ENCODE measurements at regions not wholly inside any gene's neighbourhood (a gene's known extent, or its start where the extent isn't known, plus 50 kb on each side); places are given as distances from the start of the nearest gene placed in this dataset.

GRCh38 chr2:65527451-65528240 is 95.2 kb upstream of the SPRED2 start:
- no peaks in the 10 kb centered on the region for H4K20me1 ChIP-seq (ENCODE audit: insufficient read depth, low read length)
- H4K5ac ChIP-seq (ENCODE audit: low read depth, low read length), result no peak overlapping the region
- peaks cover 37% of the 10 kb centered on the region for H3K27me3 ChIP-seq (ENCODE audit: control insufficient read depth, insufficient read depth, low read length)
- in situ Hi-C loops (cut with MboI; ENCODE audit: low sequenced_read_pairs) (no loop called here), intact Hi-C loops (cut with micrococcal nuclease) (no loop called here), dilution Hi-C loops (cut with HindIII; ENCODE audit: low sequenced_read_pairs, unreplicated experiment) (no loop called here)
- H3K4me3 ChIP-seq (ENCODE audit: insufficient read depth, low read depth, low read length), result no peak overlapping the region
- 0 out of 2 replicates have a peak, but pooled peaks cover 2% of the 10 kb centered on the region for H3K9me3 ChIP-seq (ENCODE audit: control insufficient read depth, insufficient read depth, low read length)
- TF ChIP-seq CEBPB (IDR thresholded peaks at IDR 0.05; ENCODE audit: low read depth, low read length) (no peak), BHLHE40 (IDR thresholded peaks at IDR 0.05; ENCODE audit: low read depth, low read length) (no peak), NFE2L2 (IDR thresholded peaks at IDR 0.05; ENCODE audit: low read depth, low read length) (no peak), RAD21 (IDR thresholded peaks at IDR 0.05; ENCODE audit: low read length) (no peak), POLR2A (IDR thresholded peaks at IDR 0.05; ENCODE audit: low read depth, low read length) (no peak), RFX5 (IDR thresholded peaks at IDR 0.05; ENCODE audit: low read depth, low read length) (no peak), SMC3 (IDR thresholded peaks at IDR 0.05; ENCODE audit: low read depth, low read length) (no peak), RCOR1 (IDR thresholded peaks at IDR 0.05; ENCODE audit: insufficient replicate concordance, low read length) (no peak), MAFK (IDR thresholded peaks at IDR 0.05; ENCODE audit: low read depth, low read length) (no peak), FOS (IDR thresholded peaks at IDR 0.05; ENCODE audit: low read depth, low read length) (no peak), USF2 (IDR thresholded peaks at IDR 0.05; ENCODE audit: low read depth, low read length) (no peak), CHD1 (IDR thresholded peaks at IDR 0.05; ENCODE audit: low read depth, low read length) (no peak), MXI1 (IDR thresholded peaks at IDR 0.05; ENCODE audit: borderline replicate concordance, low read depth, low read length) (no peak), MAZ (IDR thresholded peaks at IDR 0.05; ENCODE audit: borderline replicate concordance, low read depth, low read length) (no peak)
- TF ChIP-seq, protein P1, sequence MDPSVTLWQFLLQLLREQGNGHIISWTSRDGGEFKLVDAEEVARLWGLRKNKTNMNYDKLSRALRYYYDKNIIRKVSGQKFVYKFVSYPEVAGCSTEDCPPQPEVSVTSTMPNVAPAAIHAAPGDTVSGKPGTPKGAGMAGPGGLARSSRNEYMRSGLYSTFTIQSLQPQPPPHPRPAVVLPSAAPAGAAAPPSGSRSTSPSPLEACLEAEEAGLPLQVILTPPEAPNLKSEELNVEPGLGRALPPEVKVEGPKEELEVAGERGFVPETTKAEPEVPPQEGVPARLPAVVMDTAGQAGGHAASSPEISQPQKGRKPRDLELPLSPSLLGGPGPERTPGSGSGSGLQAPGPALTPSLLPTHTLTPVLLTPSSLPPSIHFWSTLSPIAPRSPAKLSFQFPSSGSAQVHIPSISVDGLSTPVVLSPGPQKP (IDR thresholded peaks at IDR 0.05; ENCODE audit: borderline replicate concordance, low read depth, low read length), result no peak
- TF ChIP-seq, protein P2, sequence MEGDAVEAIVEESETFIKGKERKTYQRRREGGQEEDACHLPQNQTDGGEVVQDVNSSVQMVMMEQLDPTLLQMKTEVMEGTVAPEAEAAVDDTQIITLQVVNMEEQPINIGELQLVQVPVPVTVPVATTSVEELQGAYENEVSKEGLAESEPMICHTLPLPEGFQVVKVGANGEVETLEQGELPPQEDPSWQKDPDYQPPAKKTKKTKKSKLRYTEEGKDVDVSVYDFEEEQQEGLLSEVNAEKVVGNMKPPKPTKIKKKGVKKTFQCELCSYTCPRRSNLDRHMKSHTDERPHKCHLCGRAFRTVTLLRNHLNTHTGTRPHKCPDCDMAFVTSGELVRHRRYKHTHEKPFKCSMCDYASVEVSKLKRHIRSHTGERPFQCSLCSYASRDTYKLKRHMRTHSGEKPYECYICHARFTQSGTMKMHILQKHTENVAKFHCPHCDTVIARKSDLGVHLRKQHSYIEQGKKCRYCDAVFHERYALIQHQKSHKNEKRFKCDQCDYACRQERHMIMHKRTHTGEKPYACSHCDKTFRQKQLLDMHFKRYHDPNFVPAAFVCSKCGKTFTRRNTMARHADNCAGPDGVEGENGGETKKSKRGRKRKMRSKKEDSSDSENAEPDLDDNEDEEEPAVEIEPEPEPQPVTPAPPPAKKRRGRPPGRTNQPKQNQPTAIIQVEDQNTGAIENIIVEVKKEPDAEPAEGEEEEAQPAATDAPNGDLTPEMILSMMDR (conservative IDR thresholded peaks at IDR 0.05; ENCODE audit: low read depth, low read length), result no peak
- no peak overlapping the region for H3K18ac ChIP-seq (ENCODE audit: low read depth, low read length)
- no peak overlapping the region for H2BK5ac ChIP-seq (ENCODE audit: low read depth, low read length, poor library complexity, severe bottlenecking)
- H2BK120ac ChIP-seq (ENCODE audit: low read depth, low read length), result no peak overlapping the region
- no peaks in the 10 kb centered on the region; the same call in 1 of the 2 replicates for H3K9me1 ChIP-seq (ENCODE audit: insufficient read depth, low read length)
- no peak overlapping the region for H2BK20ac ChIP-seq (ENCODE audit: low read depth, low read length)
- H3K27ac ChIP-seq (ENCODE audit: insufficient read depth, low read length), result no peak overlapping the region
- H2BK15ac ChIP-seq (ENCODE audit: low read depth, low read length), result no peak overlapping the region
- no peak overlapping the region for H2AK5ac ChIP-seq (ENCODE audit: low read depth, low read length)
- no peak overlapping the region for H3K56ac ChIP-seq (ENCODE audit: extremely low read depth, insufficient read depth, low read length)
- ATAC-seq (ENCODE audit: low read depth) (no peak), DNase-seq (no peak)
- H2AFZ ChIP-seq (replicated peaks; ENCODE audit: low read length, poor library complexity), result no peak overlapping the region
- H2AK9ac ChIP-seq (replicated peaks; ENCODE audit: low read depth, low read length, poor library complexity), result no peak overlapping the region
- no peaks in the 10 kb centered on the region for H3K79me1 ChIP-seq (ENCODE audit: low read depth in 1 of 2, low read length in 2 of 2)
- WGBS, 2 experiments (ENCODE audit: extremely low coverage in 2 of 2, insufficient read length in 1 of 2), result 100% methylated on average over 1 of the region's 4 CpGs; no CpG with 5 or more reads in 1 of the 2 experiments
- H3K14ac ChIP-seq (replicated peaks; ENCODE audit: low read depth, low read length), result no peak overlapping the region
- BruUV-seq (replicated peaks), result no TSS peak
- no peaks in the 10 kb centered on the region for H3K36me3 ChIP-seq (ENCODE audit: control insufficient read depth, insufficient read depth, low read length)
- no peak overlapping the region for H4K8ac ChIP-seq (ENCODE audit: low read depth in 2 of 2, low read length in 2 of 2)
- no peak overlapping the region for H3K23ac ChIP-seq (ENCODE audit: low read depth, low read length)
- no peak overlapping the region for H4K91ac ChIP-seq (ENCODE audit: insufficient read depth, low read depth, low read length)
- H3K4me2 ChIP-seq (ENCODE audit: low read depth, low read length), result no peak overlapping the region
- H3K4ac ChIP-seq (ENCODE audit: low read depth, low read length), result no peak overlapping the region
- POLR2A ChIA-PET (ENCODE audit: unreplicated experiment), result no interaction called here
- no peaks in the 10 kb centered on the region for H3K4me1 ChIP-seq (ENCODE audit: control insufficient read depth, insufficient read depth, low read length)
- CTCF ChIA-PET, result interaction anchor here (0.6 to 1.1 kb wide), 2 partner anchors 9 to 14 kb away, joined by 3 read pairs; no protein-coding TSS in a partner anchor
- no peak overlapping the region for H3K9ac ChIP-seq (ENCODE audit: low read depth, low read length)

Data from IMR-90 (cell line).